ENCODE measurements at regions not wholly inside any gene's neighbourhood (a gene's known extent, or its start where the extent isn't known, plus 50 kb on each side); places are given as distances from the start of the nearest gene placed in this dataset.

DNA sequence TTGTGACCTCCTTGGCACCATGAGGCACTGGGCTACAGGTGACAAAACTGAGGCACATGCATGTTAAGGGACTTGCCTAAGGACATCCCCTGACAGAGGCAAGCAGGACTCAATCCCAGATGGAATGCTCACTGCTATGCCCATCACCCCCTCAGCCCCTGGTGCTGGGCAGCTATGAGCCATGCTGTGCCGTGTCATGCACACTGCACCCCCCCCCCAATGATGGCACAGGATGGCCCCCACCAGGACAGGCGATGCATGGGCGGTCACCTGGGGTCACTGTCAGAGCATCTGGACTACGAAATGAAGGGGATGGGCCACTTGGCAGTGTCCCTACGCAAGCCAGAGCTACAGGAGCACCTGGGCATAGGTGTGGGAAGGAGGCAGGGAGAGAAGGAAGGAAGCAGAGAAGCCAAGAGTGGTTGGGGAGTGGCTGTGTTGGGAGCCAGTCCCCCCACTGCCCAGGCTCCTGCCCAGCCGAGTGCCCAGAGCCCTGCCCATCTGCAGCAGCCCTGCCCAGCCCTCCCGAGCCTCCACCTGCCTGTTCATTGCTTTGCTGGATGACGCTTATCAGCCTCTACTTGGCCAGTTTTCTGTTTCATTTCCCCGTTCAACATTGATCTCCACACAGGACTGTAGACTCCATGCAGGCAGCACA lies 84.9 kb upstream of the DIO3 start:
- DNase-seq: no peak

DNA sequence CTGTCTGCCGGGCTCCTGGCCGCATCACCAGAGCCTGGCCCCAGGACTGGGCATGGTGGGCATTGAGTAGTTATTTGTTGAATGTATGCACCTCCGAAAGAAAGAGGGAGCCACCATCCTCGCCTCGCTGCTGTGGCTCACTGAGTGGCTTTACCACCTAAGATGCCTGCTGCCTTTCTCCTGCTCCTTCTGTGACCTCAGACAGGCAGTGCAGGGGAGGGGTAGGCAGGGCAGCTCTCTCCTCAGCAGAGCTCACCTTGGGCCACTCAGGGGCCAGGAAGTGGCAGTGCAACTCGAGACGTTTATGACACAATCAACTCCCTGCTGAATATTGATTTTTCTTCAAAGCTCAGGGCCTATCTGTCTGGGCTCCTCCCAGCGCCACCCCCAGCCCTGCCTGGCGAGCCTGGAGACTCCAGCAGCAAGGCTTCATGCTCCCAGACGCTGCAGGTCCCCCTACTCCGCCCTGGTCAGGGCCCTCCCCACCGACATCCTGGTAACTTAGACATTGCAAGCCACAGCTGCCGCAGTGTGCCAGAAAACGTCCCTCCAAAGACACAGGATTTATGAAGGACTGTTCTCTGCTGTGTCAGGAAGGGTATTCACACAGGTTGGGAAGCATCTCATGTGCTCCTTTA lies 84.3 kb upstream of the DIO3 start:
- DNase-seq: peak; percentile 1

DNA sequence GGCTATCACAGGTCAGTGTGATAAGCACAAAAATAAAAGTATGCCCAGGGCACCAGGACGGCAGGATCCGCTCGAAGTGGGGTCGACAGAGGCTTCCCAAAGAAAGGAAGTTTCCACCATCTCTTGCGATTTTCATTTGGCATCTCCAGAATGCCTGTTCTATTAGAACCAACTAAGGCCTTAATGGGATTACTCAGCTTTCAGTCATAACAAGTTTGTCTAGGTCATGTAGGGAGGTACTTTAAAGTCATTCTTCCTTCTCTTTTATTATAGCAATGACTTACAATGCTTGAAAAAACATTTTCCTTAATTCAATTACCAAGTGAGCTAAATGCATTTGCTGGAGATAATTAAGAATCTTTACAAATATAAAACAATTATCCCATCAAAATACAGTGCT lies 83.6 kb upstream of the DIO3 start:
- DNase-seq: peak; percentile 3

DNA sequence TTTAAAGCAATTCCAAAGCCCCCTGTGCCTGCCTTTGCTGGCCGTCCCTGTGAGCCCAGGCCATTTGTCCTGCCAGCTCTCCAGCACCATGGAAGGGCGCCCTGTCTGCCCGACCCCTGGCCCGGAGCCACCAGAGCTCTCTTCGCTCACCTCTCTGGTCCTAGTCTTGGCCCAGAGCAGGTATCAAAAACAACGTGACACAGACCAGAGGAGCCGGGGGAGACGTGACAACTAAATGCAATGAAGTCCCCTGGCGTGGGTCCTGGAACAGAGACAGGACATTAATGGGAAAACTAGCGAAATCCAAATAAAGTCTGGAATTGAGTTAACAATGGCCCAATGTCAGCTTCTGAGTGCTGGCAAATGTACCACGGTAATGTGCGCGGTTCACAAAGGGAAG lies 83.2 kb upstream of the DIO3 start:
- no peak for DNase-seq

DNA sequence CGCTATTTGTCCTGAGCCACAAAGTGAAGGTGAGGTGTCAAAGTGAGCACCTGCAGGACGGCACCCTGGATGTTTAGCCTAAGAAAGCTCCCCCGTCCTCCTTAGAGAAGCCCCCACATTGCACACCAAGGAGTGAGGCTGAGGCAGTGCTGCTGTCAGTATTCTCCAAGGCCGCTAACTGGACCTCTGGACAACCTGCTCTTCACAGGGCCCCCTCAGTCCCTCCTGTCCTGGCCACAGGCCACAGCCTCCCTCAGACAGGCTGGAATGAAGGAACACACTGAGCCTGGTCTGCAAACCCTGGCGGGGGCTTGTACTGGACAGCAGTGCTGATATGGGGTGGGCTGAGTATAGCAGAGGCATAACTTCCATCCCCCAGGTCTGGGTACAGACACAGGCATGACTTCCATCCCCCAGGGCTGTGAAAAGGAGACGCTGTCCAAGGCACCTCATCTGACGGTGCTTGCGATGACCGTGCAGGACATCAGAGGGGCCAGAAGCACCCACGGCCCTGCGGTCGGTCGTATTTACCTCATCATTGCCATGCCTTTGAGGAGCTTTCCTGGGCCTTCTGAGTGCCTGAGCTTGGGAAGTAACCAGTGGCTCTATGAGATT lies 82.4 kb upstream of the DIO3 start:
- no peak for DNase-seq

DNA sequence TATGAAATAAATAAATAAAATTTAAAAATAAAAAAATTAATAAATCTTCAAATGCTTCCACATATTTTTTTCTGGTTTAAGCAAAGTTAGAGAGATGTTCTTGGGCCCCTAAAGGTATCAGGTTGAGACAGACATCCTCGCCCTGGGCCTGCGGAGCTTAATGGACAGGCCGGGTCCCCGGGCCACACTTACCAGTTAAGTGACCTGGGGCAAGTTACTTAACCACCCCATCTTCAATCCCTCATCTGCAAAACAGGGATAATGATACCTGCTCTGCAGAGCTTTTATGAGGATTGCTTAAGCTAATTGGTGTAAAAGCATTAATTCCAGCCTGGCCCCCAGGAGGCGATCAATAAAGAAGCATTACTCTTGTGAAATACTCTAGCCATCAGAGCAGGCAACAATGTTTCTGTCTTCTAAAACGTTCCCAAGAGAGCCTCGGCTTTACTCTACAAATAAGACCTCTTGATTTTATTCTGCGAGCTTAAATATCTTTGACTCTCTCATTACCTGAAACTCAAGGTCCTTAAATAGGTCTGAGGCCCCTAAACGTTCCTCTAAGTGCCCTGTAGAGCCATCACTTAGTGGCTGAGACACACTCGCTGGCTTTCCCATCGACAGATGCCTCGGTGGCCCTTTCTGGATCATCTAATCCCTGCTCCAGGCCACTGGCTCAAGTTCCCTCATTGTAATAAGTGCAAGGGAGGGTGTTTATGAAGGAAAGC lies 81.1 kb upstream of the DIO3 start:
- DNase-seq: no peak

DNA sequence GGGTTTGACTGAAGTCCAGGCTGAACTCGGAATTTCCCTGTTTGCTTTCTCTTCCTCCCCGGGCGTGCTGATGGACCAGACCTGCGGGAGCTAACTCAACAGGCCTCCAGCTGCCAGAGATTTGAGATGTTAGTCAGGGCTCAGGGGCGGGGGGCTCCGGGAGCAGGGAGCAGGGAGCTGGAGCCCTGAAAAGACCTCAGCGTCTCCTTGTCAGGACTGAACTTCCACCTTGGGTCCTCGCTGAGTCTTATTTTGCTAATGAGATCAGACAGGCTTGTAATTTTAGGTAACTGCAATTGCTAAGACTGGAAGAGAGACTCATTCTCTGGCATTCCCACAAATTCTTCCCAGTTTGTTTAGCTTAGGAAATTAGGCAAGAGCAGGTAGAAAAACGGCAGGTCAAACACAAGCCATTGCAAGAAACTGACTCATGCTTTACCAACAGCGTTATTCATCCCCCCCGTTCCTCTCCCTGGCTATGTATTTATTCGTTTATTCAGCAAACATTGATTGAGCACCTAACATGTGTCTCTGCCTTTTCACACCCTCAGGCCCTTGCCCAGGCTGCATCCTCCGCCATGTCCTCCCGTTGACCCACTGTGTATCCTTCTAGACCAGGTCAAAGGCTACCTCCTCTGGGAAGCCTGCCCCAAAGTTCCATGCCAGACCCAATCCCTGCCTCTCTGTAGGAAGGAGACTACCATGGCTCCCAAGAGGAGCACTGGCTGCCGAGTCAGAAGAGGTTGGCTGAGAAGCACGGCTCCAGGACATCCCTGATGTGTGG lies 80.4 kb upstream of the DIO3 start:
- DNase-seq: peak; percentile 66

DNA sequence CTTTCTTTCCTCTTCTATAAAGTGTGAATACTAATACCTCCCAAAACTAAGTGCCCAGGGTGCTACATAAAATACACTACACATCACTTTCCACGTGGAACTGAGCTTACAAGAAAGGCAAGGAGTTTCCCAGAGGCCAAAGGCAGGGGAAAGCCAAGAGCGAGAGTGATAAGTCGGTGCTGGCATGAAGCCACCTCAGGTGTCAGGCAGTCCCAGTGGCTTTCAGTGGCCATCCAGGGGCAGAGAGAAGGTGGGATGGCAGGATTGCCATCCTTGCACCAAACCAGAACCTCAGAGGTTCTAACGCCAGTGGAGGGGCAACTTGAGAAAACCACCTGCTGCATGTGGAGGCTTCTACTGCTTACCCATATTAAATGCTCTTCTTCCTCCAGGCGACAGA lies 79.7 kb upstream of the DIO3 start:
- DNase-seq: no peak

DNA sequence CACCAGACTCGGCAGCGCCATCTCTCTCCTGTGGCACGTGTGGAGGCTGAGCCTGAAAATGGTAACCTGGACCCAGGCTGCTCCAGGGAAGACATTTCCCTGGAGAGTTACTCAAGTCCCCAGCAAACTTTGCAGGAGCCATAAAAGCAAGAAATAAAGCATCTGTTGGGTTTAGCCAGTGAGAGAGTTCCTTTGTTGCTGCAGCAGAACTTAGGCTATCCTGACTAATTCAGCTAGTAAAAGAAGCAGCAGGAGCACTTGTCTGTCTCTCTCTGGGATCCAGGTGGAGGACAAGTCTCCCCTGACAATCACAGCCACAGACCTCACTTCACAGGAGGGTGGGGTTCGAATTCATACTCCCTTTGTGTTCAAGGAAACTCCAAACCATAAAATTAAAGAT lies 79.2 kb upstream of the DIO3 start:
- no peak for DNase-seq

DNA sequence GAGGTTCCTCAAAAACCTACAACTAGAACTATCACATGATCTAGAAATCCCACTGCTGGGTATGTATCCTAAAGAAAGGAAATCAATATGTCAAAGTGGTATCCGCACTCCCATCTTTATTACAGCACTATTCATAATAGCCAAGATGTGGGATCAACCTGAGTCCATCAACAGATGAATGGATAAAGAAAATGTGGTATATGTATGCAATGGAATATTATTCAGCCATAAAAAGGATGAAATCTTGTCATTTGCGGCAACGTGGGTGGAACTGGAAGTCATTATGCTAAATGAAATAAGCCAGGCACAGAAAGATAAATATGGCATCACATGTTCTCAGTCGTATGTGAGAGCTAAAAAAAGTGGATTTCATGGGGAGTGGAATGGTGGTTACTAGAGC lies 77.5 kb upstream of the DIO3 start:
- no peak for DNase-seq

DNA sequence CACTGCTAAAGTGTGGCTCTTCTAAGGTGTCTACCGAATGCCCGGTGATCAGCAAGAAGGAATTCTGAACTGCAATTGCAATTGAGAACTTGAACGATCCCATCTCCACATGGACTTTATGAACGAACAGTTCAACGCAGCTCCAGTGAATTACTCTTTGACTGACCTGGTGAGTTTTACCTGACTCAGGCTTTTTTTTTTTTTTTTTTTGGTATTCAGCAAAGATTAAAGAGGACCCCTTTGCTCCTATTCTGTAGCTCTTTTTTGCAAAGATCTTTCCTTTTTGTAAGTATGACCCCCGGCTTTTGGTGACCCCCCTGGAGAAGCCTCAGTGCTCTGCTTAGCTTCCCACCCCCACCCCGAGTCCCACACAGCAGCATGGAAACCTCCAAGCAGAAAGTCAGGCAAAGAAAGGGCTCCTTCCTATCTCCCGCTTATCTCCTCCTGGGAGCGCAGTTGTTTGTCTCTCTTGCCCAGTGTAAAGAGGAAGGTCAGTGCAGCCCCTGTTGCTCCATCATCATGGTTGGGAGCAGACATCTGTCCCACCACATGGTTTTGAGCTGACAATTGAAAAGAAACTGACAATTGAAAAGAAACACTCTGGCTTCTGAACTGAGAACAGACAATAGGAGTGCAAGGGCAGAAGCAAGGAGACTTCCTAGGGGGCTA lies 72.1 kb upstream of the DIO3 start:
- no peak for DNase-seq

DNA sequence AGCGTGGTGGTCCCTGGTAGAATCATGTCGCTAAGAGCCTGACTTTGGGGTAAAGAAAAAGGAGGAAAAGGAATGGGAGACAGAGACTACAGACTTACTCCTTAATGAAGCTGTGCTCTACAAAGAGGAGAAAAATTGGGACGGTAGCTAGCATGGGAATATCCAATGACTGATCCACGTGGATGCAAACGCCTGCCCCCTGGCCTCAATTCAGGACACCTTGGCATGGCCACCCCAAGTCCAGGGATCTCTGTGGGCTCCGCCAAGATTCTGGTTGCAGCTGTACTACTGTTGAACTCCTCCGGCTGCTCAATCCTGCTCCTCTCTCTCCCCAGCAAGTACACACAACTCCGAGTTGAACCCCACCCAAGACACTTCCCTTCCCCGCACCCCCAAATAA lies 70.5 kb upstream of the DIO3 start:
- no peak for DNase-seq

DNA sequence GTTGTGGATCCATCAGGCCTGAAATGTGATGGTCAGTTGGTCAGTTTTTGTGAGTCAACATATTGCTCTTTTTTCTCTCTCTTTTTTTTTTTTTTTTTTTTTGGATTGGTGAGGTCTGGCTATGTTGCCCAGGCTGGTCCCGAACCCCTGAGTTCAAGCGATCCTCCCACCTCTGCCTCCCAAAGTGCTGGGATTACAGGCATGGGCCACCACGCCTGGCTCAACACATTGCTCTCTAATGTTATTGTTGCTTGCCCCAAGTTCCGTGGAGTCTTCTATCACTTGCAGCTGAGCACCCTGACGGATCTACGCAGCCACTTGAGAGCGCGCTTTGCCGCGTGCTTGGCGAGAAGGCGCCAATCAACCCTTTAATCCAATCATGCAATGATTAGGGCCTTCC lies 69.5 kb upstream of the DIO3 start:
- DNase-seq: no peak

DNA sequence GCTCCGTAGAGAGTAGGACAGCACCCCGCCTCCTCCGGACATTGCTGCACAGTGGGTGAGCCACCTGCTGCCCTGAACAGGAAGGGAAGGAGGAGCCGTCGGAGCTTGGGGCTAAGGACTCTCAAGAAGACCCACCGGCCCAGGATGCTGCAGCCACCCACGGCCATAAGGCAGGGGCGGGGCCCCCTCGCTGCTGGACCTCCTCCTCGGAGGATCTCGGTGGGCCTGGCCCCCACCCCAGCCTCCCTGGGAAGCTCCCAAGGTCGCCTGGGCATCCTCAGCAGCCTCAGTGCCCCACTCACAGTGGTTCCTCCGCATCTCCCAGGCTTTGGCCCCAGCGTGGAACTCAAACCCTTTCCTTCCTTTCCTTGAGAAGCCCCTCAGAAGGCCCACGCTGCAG lies 68.6 kb upstream of the DIO3 start:
- no peak for DNase-seq

DNA sequence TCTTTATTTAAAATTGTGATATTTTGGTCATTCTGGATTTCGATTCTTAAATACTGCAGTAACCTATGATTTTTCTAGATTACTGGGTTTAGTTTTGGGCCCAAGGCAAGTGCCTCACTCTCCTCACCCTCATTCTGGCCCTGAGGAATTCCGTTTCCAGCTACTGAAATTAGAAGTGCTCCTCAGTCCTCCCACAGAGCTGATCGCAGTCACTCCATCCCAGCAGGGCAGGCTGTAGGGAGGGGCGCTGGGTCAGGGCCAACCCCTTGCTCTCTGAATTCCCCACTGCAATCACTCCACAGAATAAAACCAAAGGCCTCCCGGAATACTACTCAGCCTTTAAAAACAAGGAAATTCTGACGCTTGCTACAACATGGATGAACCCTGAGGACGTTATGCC lies 66.5 kb upstream of the DIO3 start:
- DNase-seq: no peak

DNA sequence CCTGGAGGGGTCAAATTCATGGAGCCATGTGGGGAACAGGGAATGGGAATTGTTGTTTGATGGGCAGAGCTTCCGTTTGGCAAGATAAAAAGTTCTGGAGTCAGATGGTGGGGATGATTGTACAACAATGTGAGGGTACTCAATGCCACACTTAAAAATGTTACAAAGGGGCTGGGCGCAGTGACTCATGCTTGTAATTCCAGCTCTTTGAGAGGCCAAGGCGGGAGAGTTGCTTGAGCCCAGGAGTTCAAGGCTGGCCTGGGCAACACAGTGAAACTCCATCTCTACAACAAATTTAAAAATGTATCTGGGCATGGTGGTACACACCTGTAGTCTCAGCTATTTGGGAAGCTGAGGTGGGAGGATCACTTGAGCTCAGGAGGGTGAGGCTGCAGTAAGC lies 66.0 kb upstream of the DIO3 start:
- DNase-seq: no peak

DNA sequence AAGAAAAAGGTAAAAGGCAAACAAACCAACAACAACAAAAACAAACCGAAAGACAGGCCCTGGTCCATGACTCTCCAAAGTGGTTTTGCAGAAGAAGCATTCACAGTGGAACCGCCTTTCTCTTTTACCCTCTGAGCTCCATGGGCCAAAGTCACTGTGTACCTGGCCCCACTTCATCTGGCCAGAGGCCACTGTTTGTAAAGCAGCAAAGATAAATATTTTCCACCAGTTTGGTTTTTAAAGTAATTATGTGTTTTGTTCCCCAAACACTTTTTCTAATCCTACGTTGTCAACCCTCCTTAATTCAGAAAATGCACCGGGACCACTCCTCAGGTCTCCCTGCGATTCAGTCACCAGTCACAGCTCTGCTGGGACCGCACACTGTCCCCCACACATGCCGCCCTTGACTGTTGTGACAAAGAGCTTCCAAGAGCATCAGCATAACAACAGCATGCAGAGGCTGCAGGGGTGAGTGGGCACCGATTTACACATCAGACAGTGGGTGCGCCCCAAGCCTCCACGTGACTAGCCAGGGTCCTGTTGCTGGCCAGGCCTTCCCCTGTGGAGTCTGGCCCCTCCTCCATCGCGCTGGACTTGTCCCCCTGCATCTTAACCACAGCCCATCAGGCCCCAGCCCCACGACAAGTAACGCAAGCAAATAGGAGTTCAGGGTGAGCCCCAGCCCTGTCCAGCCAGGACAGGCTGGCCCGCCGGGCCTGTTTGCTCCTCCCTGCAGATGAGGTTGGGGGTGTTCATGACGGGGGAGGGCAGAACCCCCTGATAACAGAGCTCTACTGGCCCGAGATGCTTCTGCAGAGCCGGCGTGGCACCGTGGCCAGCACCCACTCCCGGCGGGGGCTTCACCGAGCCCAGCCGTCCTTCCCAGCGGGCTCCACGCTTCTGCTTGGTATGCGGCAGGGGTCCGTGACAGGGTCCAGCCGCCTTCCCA lies 65.2 kb upstream of the DIO3 start:
- DNase-seq: no peak

DNA sequence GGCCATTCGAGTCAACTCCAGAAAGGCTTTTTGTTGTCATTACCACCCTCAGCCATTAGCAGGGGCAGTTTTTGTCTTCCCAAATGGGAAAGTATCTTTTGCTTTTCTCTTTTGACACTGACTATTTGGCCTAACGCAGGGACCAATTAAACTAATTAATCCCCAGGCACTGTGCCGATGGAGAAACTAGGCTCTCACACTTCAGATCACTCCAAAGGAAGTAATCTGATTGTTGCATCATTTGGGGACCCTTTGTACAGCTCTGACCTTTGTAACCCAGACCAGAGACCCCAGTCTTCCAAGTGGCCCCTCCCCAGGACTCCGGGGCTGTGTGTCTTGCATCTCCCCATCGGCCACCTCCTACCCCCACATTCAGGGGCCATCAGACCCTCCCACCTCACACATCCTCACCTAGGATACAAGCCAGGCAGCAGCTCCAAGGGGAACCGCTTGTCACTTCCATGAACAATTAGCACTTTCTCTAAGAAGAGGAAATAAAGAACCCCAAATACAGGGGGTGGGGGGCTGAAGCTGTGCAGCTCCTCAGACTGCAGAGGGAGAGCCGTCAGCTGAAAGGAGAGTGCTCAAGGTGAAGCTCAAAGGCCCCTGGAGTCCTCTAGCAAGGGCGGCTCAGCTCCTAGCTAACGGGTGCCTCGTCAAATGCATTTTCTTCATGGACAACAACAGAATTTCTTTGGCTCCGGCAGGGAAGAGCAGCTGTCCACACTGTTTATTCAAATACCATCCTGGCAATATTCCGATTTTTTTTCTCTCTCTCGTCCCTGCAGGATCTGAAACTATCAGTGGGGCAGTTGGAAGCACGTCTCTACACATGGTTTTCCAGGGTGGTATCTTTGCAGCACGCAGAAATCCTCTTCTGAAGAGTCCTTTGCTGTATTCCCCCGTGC lies 64.3 kb upstream of the DIO3 start:
- no peak for DNase-seq

DNA sequence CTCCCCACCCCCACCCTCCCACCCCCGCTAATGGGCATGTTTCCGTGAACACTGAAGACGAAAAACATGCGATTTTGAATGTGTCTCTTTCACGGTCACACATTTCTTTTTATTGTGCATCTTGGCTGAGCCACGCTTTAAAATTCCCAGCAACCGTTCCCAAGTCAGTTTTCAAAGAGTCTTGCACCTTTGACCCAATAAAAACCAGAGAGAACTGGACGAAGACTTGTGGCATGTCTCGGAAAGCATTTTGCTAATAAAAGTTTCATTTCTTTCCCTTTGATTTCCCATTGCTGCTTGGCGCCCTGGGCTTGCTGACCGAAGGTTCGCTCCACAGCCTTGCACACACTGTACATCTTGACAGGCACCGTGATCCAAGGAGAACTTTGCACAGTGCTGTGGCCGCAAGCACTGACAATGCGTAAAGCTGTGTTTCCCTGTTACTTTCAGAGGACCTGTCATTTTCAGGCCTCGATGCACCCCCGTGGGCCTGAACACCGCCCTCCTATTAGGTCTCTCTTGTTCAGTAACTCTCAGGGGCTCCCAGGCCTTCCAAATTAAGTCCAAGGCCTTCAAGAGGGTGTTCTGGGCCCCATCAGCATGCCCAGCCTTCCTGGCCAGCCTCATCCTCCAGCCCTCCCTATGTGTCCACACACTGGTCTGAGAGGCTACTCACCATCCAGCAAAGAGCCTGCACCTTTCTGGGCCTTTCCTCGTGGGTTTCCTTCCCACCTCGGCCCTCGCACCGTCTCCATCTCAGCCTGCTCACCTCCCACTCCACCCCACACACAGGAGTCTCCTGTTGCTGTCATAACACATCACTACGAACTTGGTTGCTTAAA lies 63.4 kb upstream of the DIO3 start:
- DNase-seq: no peak

DNA sequence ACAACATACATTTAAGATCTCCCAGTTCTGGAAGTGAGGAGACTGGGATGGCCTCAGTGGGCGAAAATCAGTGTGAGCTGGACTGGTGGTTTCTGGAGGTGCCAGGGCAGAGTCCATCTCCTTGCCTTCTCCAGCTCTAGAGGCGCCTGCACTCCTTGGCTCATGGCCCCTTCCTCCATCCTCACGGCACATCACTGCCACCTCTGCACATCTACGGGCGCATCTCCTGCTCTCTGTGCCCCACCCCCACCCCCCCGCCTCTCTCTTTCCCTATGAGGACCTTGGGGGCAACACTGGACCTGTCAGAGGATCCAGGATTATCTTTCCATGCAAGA lies 62.8 kb upstream of the DIO3 start:
- no peak for DNase-seq
